ENCODE measurements at regions not wholly inside any gene's neighbourhood (a gene's known extent, or its start where the extent isn't known, plus 50 kb on each side); places are given as distances from the start of the nearest gene placed in this dataset.
"Not testable (repeated sequence)": the region's sequence is repeated elsewhere in the genome, so short reads cannot be mapped to it uniquely, and the experiment has no call there.

DNA sequence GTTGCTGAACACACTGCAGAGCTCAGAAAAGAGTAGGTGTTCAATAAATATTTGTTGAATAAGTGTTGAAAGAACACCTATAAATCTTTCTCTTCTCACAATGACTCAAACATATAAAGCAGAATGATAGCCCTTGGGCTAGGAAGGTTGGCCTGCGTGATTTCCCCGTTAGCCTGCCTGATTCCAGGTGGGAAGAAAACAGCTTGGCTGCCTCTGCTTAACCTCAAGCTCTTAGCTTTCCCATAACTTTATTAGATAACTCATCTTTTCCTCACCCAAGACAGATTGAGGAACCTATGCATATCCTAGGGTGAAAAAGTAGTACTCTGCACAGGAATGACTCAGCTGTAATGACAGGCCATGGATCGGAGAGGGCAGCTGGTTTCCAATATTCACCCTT lies 300.3 kb upstream of the ID4 start:
- DNase-seq (ENCODE audit: low read depth): no peak

DNA sequence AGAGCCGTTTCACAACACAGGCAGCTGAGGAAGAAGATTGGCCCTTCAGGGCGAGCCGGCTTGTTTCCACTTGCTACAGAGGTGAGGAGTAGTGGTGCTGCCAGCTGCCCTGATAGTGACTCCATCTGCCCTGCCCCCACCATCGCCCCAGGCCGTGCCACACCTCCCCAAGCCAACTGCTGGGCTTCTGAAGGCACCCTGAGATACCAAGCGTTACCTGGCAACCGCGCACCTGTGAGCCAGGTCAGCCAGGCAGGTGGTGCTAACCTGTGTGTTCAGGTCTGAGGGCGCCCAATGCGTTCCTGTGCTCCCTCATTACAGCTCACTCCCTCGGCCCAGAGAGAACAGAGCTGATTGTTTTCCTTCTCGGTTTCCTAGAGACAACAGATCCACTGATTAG lies 299.1 kb upstream of the ID4 start:
- DNase-seq (ENCODE audit: low read depth): no peak

DNA sequence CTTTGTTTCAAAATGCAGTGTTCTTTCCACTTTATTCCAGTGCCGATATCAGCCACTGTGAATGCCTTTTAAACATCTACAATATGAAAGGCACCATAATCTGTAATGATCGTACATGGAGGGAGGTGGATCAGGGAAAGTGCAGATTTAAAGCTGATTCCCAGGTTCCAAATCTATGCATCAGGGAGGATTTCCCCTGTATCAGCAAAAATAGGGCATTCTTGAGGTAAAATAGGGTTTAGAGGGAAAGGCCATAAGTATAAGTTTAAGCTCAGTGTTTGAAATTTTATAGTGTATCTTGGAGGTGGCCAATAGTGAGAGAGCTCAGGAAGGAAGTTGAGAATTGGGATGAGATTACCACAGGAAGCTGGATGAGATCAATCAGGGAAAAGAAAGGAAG lies 289.7 kb upstream of the ID4 start:
- no peak for DNase-seq (ENCODE audit: low read depth)

DNA sequence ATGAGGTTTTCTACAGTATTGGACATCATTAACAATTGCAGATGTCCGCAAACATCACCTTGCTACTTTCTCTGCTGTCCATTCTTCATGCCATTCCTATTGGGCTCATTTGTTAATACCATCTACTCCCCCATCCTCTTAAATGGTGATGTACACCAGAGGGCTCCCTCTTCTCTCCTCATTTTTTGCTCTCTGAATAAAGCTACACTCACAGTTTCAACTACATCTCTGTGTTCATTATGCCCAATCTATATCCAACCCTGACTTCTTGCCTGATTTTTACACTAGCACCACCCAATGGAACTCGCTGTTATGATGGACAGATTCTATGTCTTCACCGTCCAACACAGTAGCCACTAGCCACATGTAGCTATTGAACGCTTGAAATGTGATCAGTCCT lies 288.1 kb upstream of the ID4 start:
- DNase-seq (ENCODE audit: low read depth): no peak

- DNase-seq (ENCODE audit: low read depth): no peak
Observed at GRCh38 chr6:19550380-19550779, 286.8 kb upstream of the ID4 start.

DNA sequence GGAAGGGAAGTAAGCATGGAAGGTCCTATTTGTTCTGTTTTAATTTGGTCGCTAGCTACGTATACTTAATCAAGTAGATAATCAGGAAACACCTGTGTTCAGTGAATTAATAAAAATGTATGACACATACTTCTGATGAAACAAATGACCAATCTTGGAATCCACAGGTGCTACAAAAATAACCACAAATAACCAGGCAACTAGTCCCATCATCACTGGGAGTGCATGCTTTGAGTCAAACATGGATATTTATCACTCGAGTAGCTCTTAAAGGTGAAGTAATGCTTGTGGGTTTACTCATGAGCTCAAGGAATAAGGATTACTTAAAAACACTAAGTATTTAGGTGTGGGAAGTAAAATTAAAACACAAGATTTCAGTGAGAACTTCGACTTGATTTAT lies 285.6 kb upstream of the ID4 start:
- DNase-seq (ENCODE audit: low read depth): no peak

GRCh38 chr6:19552076-19552475 lies 285.1 kb upstream of the ID4 start:
- no peak for DNase-seq (ENCODE audit: low read depth)

DNA sequence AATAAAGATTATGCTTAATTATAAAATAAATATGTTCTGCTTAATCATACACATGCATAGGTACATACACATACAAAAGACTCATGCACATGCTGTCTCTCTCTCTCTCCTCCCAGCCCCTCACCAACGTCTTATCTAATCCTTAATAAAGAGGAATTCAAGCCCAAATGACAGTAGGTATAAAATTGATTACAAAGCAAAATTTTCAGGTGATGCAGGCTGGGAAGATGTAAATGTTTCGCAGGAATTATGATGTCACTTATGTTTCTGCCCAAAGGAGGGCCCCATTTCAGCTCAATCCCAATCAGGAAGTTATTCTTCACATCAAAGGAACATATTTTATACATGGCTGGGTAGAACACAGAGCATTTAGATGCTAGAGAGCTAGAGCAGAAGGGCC lies 284.6 kb upstream of the ID4 start:
- no peak for DNase-seq (ENCODE audit: low read depth)

DNA sequence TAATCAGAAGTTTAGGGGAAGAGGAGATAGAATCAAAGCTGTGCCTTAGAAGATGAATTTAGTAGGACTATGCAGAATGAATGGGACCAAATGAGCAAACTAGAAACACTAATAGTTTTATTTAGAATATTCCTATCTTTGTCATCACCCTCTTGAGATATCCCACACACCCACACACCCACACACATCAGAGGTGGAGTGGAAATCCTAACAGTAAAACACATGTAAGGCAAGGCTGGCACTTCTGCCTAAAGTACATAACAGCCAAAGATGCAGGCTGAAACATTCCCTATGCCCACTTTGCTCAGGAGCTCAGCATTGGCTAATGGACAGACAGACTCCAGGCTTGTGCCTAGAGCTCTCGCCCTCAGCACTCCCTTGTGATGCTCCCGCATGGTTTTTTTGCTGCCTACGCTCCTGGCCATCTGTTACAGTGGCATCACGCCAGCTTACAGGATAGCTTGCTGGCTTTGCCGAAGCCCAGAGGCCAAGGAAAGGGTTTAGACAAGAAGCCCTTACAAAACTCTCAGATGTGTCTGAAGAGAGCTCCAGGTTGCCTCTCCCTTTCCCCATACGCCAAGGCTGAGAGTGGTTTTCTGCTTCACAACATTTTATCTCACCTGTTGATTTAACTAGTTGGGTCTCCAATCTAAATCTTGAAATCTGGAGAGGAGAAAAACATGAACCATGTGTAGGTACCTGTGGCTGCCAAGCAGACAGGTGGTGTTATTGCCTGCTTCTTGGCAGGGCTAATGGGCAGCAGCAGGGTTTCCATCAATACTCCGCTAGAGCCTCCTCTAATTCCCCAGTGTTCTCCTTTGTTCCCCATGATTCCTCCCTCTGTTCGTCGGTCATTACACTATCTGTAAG lies 282.6 kb upstream of the ID4 start:
- peak; percentile 20 for DNase-seq (ENCODE audit: low read depth)

GRCh38 chr6:19557191-19557590 lies 280.0 kb upstream of the ID4 start:
- DNase-seq (ENCODE audit: low read depth): no peak

- no peak for DNase-seq (ENCODE audit: low read depth)
Observed at GRCh38 chr6:19558201-19558600, 279.0 kb upstream of the ID4 start.

GRCh38 chr6:19558934-19559333 lies 278.2 kb upstream of the ID4 start:
- DNase-seq (ENCODE audit: low read depth): no peak

DNA sequence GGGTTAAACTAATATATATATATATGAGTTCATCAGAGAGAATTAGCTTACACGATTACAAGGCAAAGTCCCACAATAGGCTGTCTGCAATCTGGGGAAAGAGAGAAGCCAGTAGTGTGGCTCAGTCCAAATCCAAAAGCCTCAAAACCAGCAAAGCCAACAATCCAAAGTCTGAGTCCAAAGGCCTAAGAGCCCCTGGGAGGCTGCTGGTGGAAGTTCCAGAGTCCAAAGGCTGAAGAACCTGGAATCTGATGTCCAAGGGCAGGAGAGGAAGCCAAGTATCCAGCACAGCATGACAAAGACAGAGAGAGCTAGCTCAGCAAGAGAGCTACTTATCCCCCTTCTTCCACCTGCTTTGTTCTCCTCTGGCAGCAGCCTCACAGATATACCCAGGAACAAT lies 274.7 kb upstream of the ID4 start:
- no peak for DNase-seq (ENCODE audit: low read depth)

- no peak for DNase-seq (ENCODE audit: low read depth)
Observed at GRCh38 chr6:19569563-19569962, 267.6 kb upstream of the ID4 start.

- DNase-seq (ENCODE audit: low read depth): no peak
Observed at GRCh38 chr6:19571176-19571575, 266.0 kb upstream of the ID4 start.

DNA sequence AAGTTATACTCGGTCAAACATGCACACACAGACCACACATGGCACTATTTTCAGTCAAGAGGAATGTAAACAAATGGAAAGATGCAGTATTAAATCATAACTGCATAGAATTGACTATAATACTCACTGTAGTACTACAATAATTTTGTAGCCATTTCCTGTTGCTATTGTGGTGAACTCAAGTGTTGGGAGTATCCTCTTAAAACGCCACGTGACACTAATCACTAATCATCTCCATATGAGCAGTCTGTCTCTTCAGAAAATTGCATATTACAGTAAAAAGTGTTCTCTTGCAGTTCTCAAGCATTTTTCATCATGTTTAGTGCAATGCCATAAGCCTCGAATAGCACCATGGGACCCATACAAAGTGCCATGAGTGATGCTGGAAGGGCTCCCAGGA lies 258.7 kb upstream of the ID4 start:
- no peak for DNase-seq (ENCODE audit: low read depth)

DNA sequence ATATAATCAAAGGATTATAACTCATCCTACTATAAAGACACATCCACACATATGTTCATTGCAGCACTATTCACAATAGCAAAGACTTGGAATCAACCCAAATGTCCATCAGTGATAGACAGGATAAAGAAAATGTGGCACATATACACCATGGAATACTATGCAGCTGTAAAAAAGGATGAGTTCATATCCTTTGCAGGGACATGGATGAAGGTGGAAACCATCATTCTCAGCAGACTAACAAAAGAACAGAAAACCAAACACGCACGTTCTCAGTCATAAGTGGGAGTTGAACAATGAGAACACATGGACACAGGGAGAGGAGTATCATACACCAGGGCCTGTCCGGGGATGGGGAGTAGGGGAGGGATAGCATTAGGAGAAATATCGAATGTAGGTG lies 253.0 kb upstream of the ID4 start:
- not testable (repeated sequence) for DNase-seq (ENCODE audit: low read depth)

DNA sequence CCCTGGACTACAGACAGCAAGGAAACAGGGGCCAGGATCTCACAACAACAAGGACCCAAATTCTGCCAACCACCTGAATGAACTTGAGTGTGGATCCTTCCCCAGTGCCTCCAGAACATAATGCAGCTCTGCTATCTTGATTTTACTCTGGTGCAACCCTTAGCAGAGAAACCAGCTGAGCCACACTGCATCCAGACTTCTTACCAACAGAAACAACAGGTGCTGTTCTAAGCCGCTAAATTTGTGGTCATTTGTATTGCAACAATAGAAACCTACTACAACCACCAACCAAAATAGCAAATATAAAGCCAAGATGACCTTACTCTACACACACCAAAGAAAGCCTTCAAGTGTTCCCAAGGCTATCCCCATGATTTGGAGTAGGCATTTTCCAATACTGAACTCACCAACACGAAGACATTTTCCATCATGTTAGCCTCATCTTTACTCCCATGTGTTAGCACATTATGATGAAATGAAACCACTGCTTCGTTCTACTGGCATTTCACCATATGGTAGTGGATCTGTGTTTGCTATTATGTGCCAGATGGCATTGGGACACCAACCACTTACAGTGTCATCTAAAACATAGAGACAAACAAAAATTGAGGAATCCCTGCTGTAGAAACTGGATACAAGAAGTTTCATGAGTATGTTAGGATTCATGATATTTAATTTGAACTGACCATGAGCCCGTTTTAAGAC lies 249.8 kb upstream of the ID4 start:
- DNase-seq (ENCODE audit: low read depth): no peak

GRCh38 chr6:19590501-19591131 lies 246.6 kb upstream of the ID4 start:
- no peak for DNase-seq (ENCODE audit: low read depth)

- DNase-seq (ENCODE audit: low read depth): no peak
Observed at GRCh38 chr6:19597809-19598320, 239.3 kb upstream of the ID4 start.

DNA sequence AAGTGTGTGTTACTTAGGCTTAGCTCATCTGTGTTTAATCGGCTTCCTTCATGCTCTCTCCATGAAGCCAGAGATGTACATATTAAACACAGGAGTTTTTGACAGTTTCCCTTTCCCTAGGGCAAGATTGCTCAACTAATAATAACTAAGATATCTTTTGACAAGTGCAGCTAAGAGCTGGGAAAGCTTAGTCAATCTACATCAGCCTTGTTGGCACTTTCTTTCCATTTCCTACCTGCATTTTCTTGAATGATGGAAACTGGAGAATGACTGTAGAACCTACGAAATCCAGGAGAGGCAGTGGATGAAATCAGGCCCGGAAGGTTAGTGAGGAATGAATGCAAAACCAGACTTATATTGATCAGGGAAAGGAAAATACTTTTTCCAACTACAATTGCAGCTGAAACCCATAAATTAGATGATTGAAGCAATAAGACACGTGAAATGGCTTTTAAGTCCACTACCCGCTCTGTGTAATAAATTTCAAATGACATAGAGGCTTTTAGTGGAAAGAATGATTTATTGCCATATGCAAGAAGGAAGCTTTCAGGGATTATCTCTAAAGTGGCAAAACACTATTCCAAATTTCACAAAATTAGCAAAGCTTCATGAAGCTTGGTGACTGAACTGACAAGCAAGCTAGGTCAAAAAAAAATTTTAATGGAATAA lies 237.2 kb upstream of the ID4 start:
- DNase-seq (ENCODE audit: low read depth): no peak

GRCh38 chr6:19602434-19603013 lies 234.6 kb upstream of the ID4 start:
- no peak for DNase-seq (ENCODE audit: low read depth)

Measured in Daoy (cell line).